H1 (cell line): ENCODE measurements at regions not wholly inside any gene's neighbourhood (a gene's known extent, or its start where the extent isn't known, plus 50 kb on each side); places are given as distances from the start of the nearest gene placed in this dataset.

Experiments used
- CTCF ChIA-PET: fragments of 300-600 bp; sonication (Branson Sonifier 250); formaldehyde crosslinking; loops from one replicate; lab custom pipeline; 2021; ENCODE audit not compliant: partially characterized antibody; lab: Charles Lee
- POLR2A ChIA-PET: fragments of 300-600 bp; sonication (Branson Sonifier 250); formaldehyde crosslinking; loops from one replicate; lab custom pipeline; 2021; ENCODE audit warnings: inconsistent platforms; ENCODE audit not compliant: partially characterized antibody; lab: Charles Lee
- DNase-seq, 2 experiments: peaks; one replicate each; pipeline versions ENCODE4 v3.0.0 to v3.0.0-alpha.2; 2010 to 2022; ENCODE audit warnings: low spot score in 2 of 2, low read depth in 1 of 2, mixed read lengths in 1 of 2
- FAIRE-seq: peaks from 2 replicates; lab custom pipeline; 2011; peaks lifted over from hg19 to GRCh38; lab: Jason Lieb, UNC
- H2AFZ ChIP-seq: 2 replicates; pipeline ENCODE4 v1.8.1; 2012; ENCODE audit warnings: low read length, inconsistent platforms
- H2AK5ac ChIP-seq: 2 replicates; pipeline ENCODE4 v1.6.1; 2013; ENCODE audit warnings: low read depth, low read length
- H2BK120ac ChIP-seq: replicated peaks from 2 replicates; pipeline ENCODE3; 2013; ENCODE audit warnings: low read depth, low read length, inconsistent platforms
- H2BK12ac ChIP-seq: 2 replicates; pipeline ENCODE4 v1.6.1; 2013; ENCODE audit warnings: low read depth, low read length
- H2BK15ac ChIP-seq: 2 replicates; pipeline ENCODE4 v1.6.1; 2013; ENCODE audit warnings: low read length
- H2BK20ac ChIP-seq: 2 replicates; pipeline ENCODE4 v1.6.1; 2013; ENCODE audit warnings: low read length
- H2BK5ac ChIP-seq: 2 replicates; pipeline ENCODE4 v1.6.1; 2013; ENCODE audit warnings: low read depth, low read length
- H3K14ac ChIP-seq: 2 replicates; pipeline ENCODE4 v1.6.1; 2013; ENCODE audit warnings: inconsistent platforms; ENCODE audit not compliant: insufficient read length
- H3K18ac ChIP-seq: 2 replicates; pipeline ENCODE4 v1.6.1; 2013; ENCODE audit warnings: low read length; ENCODE audit errors: extremely low read depth
- H3K23ac ChIP-seq: 2 replicates; pipeline ENCODE4 v1.6.1; 2013; ENCODE audit warnings: inconsistent platforms; ENCODE audit not compliant: insufficient read length
- H3K23me2 ChIP-seq: 2 replicates; pipeline ENCODE4 v1.6.1; 2013; ENCODE audit warnings: low read depth, low read length
- H3K27ac ChIP-seq: 2 replicates; pipeline ENCODE4 v1.6.1; 2011; ENCODE audit warnings: low read depth, low read length, inconsistent platforms
- H3K27me3 ChIP-seq, 4 experiments: replicated peaks in 1 of 4; 1 replicate in 1 of 4; 2 replicates in 3 of 4; pipeline versions ENCODE4 v1.6.1 to v1.8.1; 2011 to 2013; ENCODE audit warnings: low read length in 3 of 4, mild to moderate bottlenecking in 3 of 4, inconsistent platforms in 2 of 4, mixed read lengths in 2 of 4, moderate library complexity in 1 of 4; ENCODE audit not compliant: control insufficient read depth in 3 of 4, insufficient read depth in 3 of 4; ENCODE audit errors: extremely low read depth in 1 of 4
- H3K36me3 ChIP-seq, 4 experiments: 2 replicates each; pipeline versions ENCODE4 v1.6.1 to v1.8.1; 2011 to 2013; ENCODE audit warnings: mild to moderate bottlenecking in 4 of 4, low read length in 3 of 4, moderate library complexity in 2 of 4, control low read depth in 1 of 4, inconsistent platforms in 1 of 4; ENCODE audit not compliant: insufficient read depth in 4 of 4, control insufficient read depth in 2 of 4
- H3K4ac ChIP-seq: replicated peaks from 2 replicates; pipeline ENCODE3; 2013; ENCODE audit warnings: low read length, low read depth, mixed read lengths, inconsistent platforms; ENCODE audit not compliant: insufficient read length
- H3K4me1 ChIP-seq, 4 experiments: replicated peaks in 1 of 4; 1 replicate in 1 of 4; 2 replicates in 3 of 4; pipeline versions ENCODE4 v1.6.1 to v1.8.1; 2011 to 2013; ENCODE audit warnings: low read length in 3 of 4, inconsistent platforms in 2 of 4, mixed read lengths in 1 of 4; ENCODE audit not compliant: insufficient read depth in 4 of 4, control insufficient read depth in 3 of 4
- H3K4me2 ChIP-seq, 2 experiments: 2 replicates each; pipeline versions ENCODE4 v1.6.1 to v1.8.1; 2011 to 2013; ENCODE audit warnings: low read depth in 2 of 2, low read length in 2 of 2, control low read depth in 1 of 2, inconsistent platforms in 1 of 2, mild to moderate bottlenecking in 1 of 2; ENCODE audit not compliant: insufficient read depth in 1 of 2
- H3K4me3 ChIP-seq, 4 experiments: fragments of 200-600, 300-600 bp in 1 of 4; sonication (generic), shearing (Covaris generic), sonication (Bioruptor Twin) in 1 of 4; 2 replicates each; pipeline versions ENCODE4 v1.5.1 to v1.8.1; 2011 to 2016; ENCODE audit warnings: low read length in 4 of 4, low read depth in 3 of 4, control low read depth in 2 of 4, inconsistent platforms in 2 of 4, mild to moderate bottlenecking in 2 of 4, mixed read lengths in 1 of 4, moderate library complexity in 1 of 4; ENCODE audit not compliant: insufficient read depth in 2 of 4; ENCODE audit errors: extremely low read depth in 1 of 4
- H3K56ac ChIP-seq: replicated peaks from 2 replicates; pipeline ENCODE3; 2013; ENCODE audit warnings: low read depth, mild to moderate bottlenecking, mixed read lengths, low read length, inconsistent platforms; ENCODE audit not compliant: insufficient read length
- H3K79me1 ChIP-seq: 2 replicates; pipeline ENCODE4 v1.6.1; 2013; ENCODE audit warnings: low read depth, low read length, control low read depth
- H3K79me2 ChIP-seq, 2 experiments: 2 replicates each; pipeline versions ENCODE4 v1.6.1 to v1.8.1; 2012 to 2013; ENCODE audit warnings: low read length in 2 of 2, mild to moderate bottlenecking in 2 of 2, inconsistent platforms in 1 of 2; ENCODE audit not compliant: insufficient read depth in 2 of 2, control insufficient read depth in 1 of 2
- H3K9ac ChIP-seq, 4 experiments: replicated peaks in 1 of 4; 1 replicate in 1 of 4; 2 replicates in 3 of 4; pipeline versions ENCODE4 v1.6.1 to v1.8.1; 2011 to 2013; ENCODE audit warnings: low read depth in 3 of 4, low read length in 3 of 4, control low read depth in 2 of 4, mild to moderate bottlenecking in 2 of 4, moderate library complexity in 2 of 4, inconsistent platforms in 1 of 4; ENCODE audit errors: extremely low read depth in 1 of 4
- H3K9me3 ChIP-seq, 2 experiments: 2 replicates each; pipeline versions ENCODE4 v1.6.1 to v1.8.1; 2012 to 2013; ENCODE audit warnings: mild to moderate bottlenecking in 2 of 2, moderate library complexity in 2 of 2, control low read depth in 1 of 2, inconsistent platforms in 1 of 2, low read depth in 1 of 2, low read length in 1 of 2, mixed read lengths in 1 of 2; ENCODE audit not compliant: insufficient read depth in 2 of 2
- H4K20me1 ChIP-seq, 2 experiments: replicated peaks in 1 of 2; 2 replicates each; pipeline versions ENCODE3 to v1.8.1; 2011 to 2013; ENCODE audit warnings: inconsistent platforms in 2 of 2, low read length in 2 of 2, mild to moderate bottlenecking in 1 of 2; ENCODE audit not compliant: insufficient read depth in 2 of 2, control insufficient read depth in 1 of 2
- H4K5ac ChIP-seq: 2 replicates; pipeline ENCODE4 v1.6.1; 2013; ENCODE audit warnings: low read length, low read depth, mixed read lengths, inconsistent platforms; ENCODE audit not compliant: insufficient read length
- H4K8ac ChIP-seq: 2 replicates; pipeline ENCODE4 v1.8.0; 2013; ENCODE audit warnings: mild to moderate bottlenecking, moderate library complexity, low read length, inconsistent platforms; ENCODE audit not compliant: insufficient read depth; ENCODE audit errors: extremely low read depth
- H4K91ac ChIP-seq: replicated peaks from 2 replicates; pipeline ENCODE3; 2013; ENCODE audit warnings: low read length, mixed read lengths, inconsistent platforms; ENCODE audit not compliant: insufficient read length
- ASH2L ChIP-seq: fragments of 200-600, 300-600 bp; sonication (generic); IDR thresholded peaks from one replicate; pipeline ENCODE4 v1.7.1; 2017; ENCODE audit warnings: low read length
- BACH1 ChIP-seq: IDR thresholded peaks from 2 replicates; pipeline ENCODE4 v1.6.1; 2012; ENCODE audit warnings: low read length, improper control_type of control experiment
- CBX5 ChIP-seq: fragments of 300-800, 300-1000 bp; sonication (generic); IDR thresholded peaks from 2 replicates; pipeline ENCODE4 v1.7.1; 2016; ENCODE audit warnings: antibody characterized with exemption, low read length, low read depth
- CHD1 ChIP-seq: IDR thresholded peaks from 2 replicates; pipeline ENCODE4 v1.6.1; 2012; ENCODE audit warnings: low read depth, low read length, improper control_type of control experiment
- CHD2 ChIP-seq: IDR thresholded peaks from 2 replicates; pipeline ENCODE4 v1.6.1; 2012; ENCODE audit warnings: low read length, improper control_type of control experiment
- EGR1 ChIP-seq: IDR thresholded peaks from 2 replicates; pipeline ENCODE4 v1.6.1; 2011; ENCODE audit warnings: low read depth, low read length, borderline replicate concordance
- HDAC2 ChIP-seq, 2 experiments: fragments of 300-600 bp in 1 of 2; sonication (generic) in 1 of 2; IDR thresholded peaks; 2 replicates each; pipeline ENCODE4 v1.6.1; 2011 to 2012; ENCODE audit warnings: low read depth in 2 of 2, low read length in 2 of 2, mild to moderate bottlenecking in 2 of 2, moderate library complexity in 2 of 2, borderline replicate concordance in 1 of 2, inconsistent platforms in 1 of 2
- NANOG ChIP-seq: IDR thresholded peaks from 2 replicates; pipeline ENCODE4 v1.6.1; 2011; ENCODE audit warnings: low read length, low read depth, mild to moderate bottlenecking, inconsistent platforms; ENCODE audit not compliant: insufficient read depth, poor library complexity, severe bottlenecking
- POU5F1 ChIP-seq: IDR thresholded peaks from 2 replicates; pipeline ENCODE4 v1.6.1; 2011; ENCODE audit warnings: low read depth, mild to moderate bottlenecking, low read length, moderate library complexity
- RAD21 ChIP-seq, 2 experiments: IDR thresholded peaks in 1 of 2; conservative IDR thresholded peaks in 1 of 2; 2 replicates each; pipeline ENCODE4 v1.6.1; 2011; ENCODE audit warnings: low read depth in 2 of 2, low read length in 2 of 2, improper control_type of control experiment in 1 of 2, inconsistent platforms in 1 of 2, mild to moderate bottlenecking in 1 of 2, moderate library complexity in 1 of 2
- RBBP5 ChIP-seq: IDR thresholded peaks from 2 replicates; pipeline ENCODE4 v1.7.1; 2012; ENCODE audit warnings: low read depth, mild to moderate bottlenecking, inconsistent platforms, low read length, moderate library complexity, borderline replicate concordance
- RXRA ChIP-seq: IDR thresholded peaks from 2 replicates; pipeline ENCODE4 v1.6.1; 2011; ENCODE audit warnings: low read depth, mild to moderate bottlenecking, low read length, moderate library complexity; ENCODE audit not compliant: insufficient read depth
- SP1 ChIP-seq: IDR thresholded peaks from 2 replicates; pipeline ENCODE4 v1.6.1; 2011; ENCODE audit warnings: low read depth, low read length
- TAF1 ChIP-seq: IDR thresholded peaks from 2 replicates; pipeline ENCODE4 v1.6.1; 2011; ENCODE audit warnings: mild to moderate bottlenecking, low read depth, low read length
- TAF7 ChIP-seq: optimal IDR thresholded peaks from 2 replicates; pipeline ENCODE3; 2011; ENCODE audit warnings: low read depth, mild to moderate bottlenecking, inconsistent platforms, low read length, moderate library complexity, borderline replicate concordance
- TCF12 ChIP-seq: IDR thresholded peaks from 2 replicates; pipeline ENCODE4 v1.6.1; 2011; ENCODE audit warnings: low read depth, mild to moderate bottlenecking, low read length
- WGBS, 2 experiments: shearing (Covaris generic) in 1 of 2; methylation state at CpG; one replicate each; pipeline versions ENCODE4 v1.1.6 to v1.1.7; 2013 to 2015; ENCODE audit warnings: low lambda C conversion rate in 2 of 2, mixed read lengths in 2 of 2, inconsistent platforms in 1 of 2, low coverage in 1 of 2, missing lambda C conversion rate in 1 of 2; ENCODE audit not compliant: insufficient replicate concordance in 2 of 2, insufficient coverage in 1 of 2, insufficient read length in 1 of 2; ENCODE audit errors: extremely low coverage in 1 of 2, missing lambda C conversion rate in 1 of 2; 5-methylcytosine and 5-hydroxymethylcytosine counted together

DNA sequence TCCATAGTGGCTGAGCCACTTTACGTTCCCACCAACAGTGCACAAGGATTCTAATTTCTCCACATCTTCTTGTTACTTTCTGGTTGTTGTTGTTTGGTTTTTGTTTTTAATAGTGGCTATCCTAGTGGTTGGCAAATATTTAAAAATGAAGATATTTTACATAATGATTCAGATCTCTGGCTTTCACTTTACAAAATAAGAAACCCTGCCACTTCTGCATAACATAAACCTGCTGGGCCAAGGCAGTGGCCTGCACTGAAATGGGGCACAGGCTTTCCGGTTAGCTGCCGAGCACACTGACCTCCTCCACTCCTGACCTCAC lies 320.4 kb downstream of the RPS6KC1 start:
- POLR2A ChIA-PET: no interaction called here
- H3K23ac ChIP-seq: no peak overlapping the region
- TF ChIP-seq POU5F1 (no peak), BACH1 (no peak), NANOG (no peak), SP1 (no peak), EGR1 (no peak), RAD21 (IDR thresholded peaks at IDR 0.05 in 1 of 2, conservative IDR thresholded peaks at IDR 0.05 in 1 of 2; ENCODE audit: low read depth in 2 of 2, low read length in 2 of 2) (no peak), TAF1 (no peak), RXRA (no peak), TAF7 (no peak), ASH2L (no peak), CHD1 (no peak), CBX5 (no peak), RBBP5 (no peak), HDAC2 (IDR thresholded peaks at IDR 0.05; ENCODE audit: borderline replicate concordance in 1 of 2, low read depth in 2 of 2, low read length in 2 of 2) (no peak), CHD2 (no peak), TCF12 (no peak)

More for the DNA sequence above, 320.4 kb downstream of the RPS6KC1 start:
- H3K18ac ChIP-seq: no peak overlapping the region
- no peak overlapping the region for H2BK5ac ChIP-seq
- H2BK12ac ChIP-seq: no peak overlapping the region
- no peaks in the 10 kb centered on the region for H3K79me1 ChIP-seq
- H3K56ac ChIP-seq: no peak overlapping the region
- H2BK120ac ChIP-seq: no peak overlapping the region
- no peak overlapping the region for H3K14ac ChIP-seq
- no peak overlapping the region for H4K91ac ChIP-seq
- H3K4me3 ChIP-seq: no peak overlapping the region
- H2AK5ac ChIP-seq: no peak overlapping the region
- peaks cover 2% of the 10 kb centered on the region for H3K23me2 ChIP-seq
- no peak overlapping the region for H2BK20ac ChIP-seq
- DNase-seq (no peak), FAIRE-seq (no peak)
- H4K20me1 ChIP-seq: no peaks in the 10 kb centered on the region
- no peak overlapping the region for H4K5ac ChIP-seq
- no peak overlapping the region for H3K4ac ChIP-seq
- H2AFZ ChIP-seq: 0 out of 2 replicates have a peak overlapping the region, but pooled peaks have one; percentile 71
- no peaks in the 10 kb centered on the region for H3K79me2 ChIP-seq
- peaks cover 0 to 9% (median 3%) of the 10 kb centered on the region in 4 experiments; a peak in 5 of 7 replicates for H3K4me1 ChIP-seq
- 90% methylated on average over 3 of the region's 3 CpGs; no CpG with 5 or more reads in 1 of the 2 experiments for WGBS, 2 experiments
- H3K27me3 ChIP-seq: no peaks in the 10 kb centered on the region
- H3K9me3 ChIP-seq: no peaks in the 10 kb centered on the region
- no peaks in the 10 kb centered on the region for H3K36me3 ChIP-seq
- H3K4me2 ChIP-seq: no peak overlapping the region
- H3K9ac ChIP-seq: no peak overlapping the region
- H2BK15ac ChIP-seq: no peak overlapping the region
- CTCF ChIA-PET: interaction anchor here (0.7 to 1.0 kb wide), 3 partner anchors 48 to 320 kb away, joined by 3 to 4 read pairs (median 3); no protein-coding TSS in a partner anchor
- no peak overlapping the region for H3K27ac ChIP-seq
- H4K8ac ChIP-seq: no peak overlapping the region
